ENCODE measurements at regions not wholly inside any gene's neighbourhood (a gene's known extent, or its start where the extent isn't known, plus 50 kb on each side); places are given as distances from the start of the nearest gene placed in this dataset.

GRCh38 chr4:42330002-42330592 lies 67.2 kb upstream of the SHISA3 start:
- TF ChIP-seq FOXA1 (IDR thresholded peaks at IDR 0.05) = no peak
- TF ChIP-seq ARNT (IDR thresholded peaks at IDR 0.05) = no peak
- no peak for TF ChIP-seq SP1 (IDR thresholded peaks at IDR 0.05)
- no peak for TF ChIP-seq TARDBP (IDR thresholded peaks at IDR 0.05)
- no peak for TF ChIP-seq ELF4 (IDR thresholded peaks at IDR 0.05)
- no peak for TF ChIP-seq LEF1 (IDR thresholded peaks at IDR 0.05; ENCODE audit: borderline replicate concordance)
- no peak for TF ChIP-seq CTBP1 (IDR thresholded peaks at IDR 0.05; ENCODE audit: borderline replicate concordance)
